ENCODE measurements at regions not wholly inside any gene's neighbourhood (a gene's known extent, or its start where the extent isn't known, plus 50 kb on each side); places are given as distances from the start of the nearest gene placed in this dataset.

GRCh38 chr4:53801373-53801772 is 210.1 kb upstream of the LNX1 start:
- TF ChIP-seq CTCF (IDR thresholded peaks at IDR 0.05), result no peak
- no peak for TF ChIP-seq POLR2A (IDR thresholded peaks at IDR 0.05)
